Trophoblast cell (in vitro differentiated cells and primary cell): ENCODE measurements at regions not wholly inside any gene's neighbourhood (a gene's known extent, or its start where the extent isn't known, plus 50 kb on each side); places are given as distances from the start of the nearest gene placed in this dataset.

Source experiments
- DNase-seq, 2 donors: peaks; one replicate each; pipeline ENCODE4 v3.0.0-alpha.2; 2016
- H2AFZ ChIP-seq: 2 replicates; pipeline ENCODE4 v1.6.1; 2013; ENCODE audit warnings: low read length, moderate library complexity, mild to moderate bottlenecking; ENCODE audit not compliant: insufficient read depth, poor library complexity
- H2AK5ac ChIP-seq: 2 replicates; pipeline ENCODE4 v1.6.1; 2013; ENCODE audit warnings: mild to moderate bottlenecking, low read length
- H2BK120ac ChIP-seq: 2 replicates; pipeline ENCODE4 v1.6.1; 2013; ENCODE audit warnings: low read length, mild to moderate bottlenecking, moderate library complexity; ENCODE audit not compliant: insufficient read depth, poor library complexity
- H2BK12ac ChIP-seq: 2 replicates; pipeline ENCODE4 v1.6.1; 2013; ENCODE audit warnings: mild to moderate bottlenecking, low read length, moderate library complexity
- H2BK5ac ChIP-seq: 2 replicates; pipeline ENCODE4 v1.6.1; 2013; ENCODE audit warnings: low read length, low read depth, moderate library complexity, mild to moderate bottlenecking; ENCODE audit not compliant: poor library complexity
- H3K14ac ChIP-seq: 2 replicates; pipeline ENCODE4 v1.6.1; 2013; ENCODE audit warnings: mild to moderate bottlenecking, low read length
- H3K18ac ChIP-seq: 2 replicates; pipeline ENCODE4 v1.6.1; 2013; ENCODE audit warnings: mild to moderate bottlenecking, low read length
- H3K23ac ChIP-seq: 2 replicates; pipeline ENCODE4 v1.6.1; 2013; ENCODE audit warnings: low read length
- H3K27ac ChIP-seq: 2 replicates; pipeline ENCODE4 v1.5.1; 2013; ENCODE audit warnings: low read depth, mild to moderate bottlenecking, inconsistent platforms, low read length, moderate library complexity
- H3K27me3 ChIP-seq: 2 replicates; pipeline ENCODE4 v1.6.1; 2013; ENCODE audit warnings: inconsistent platforms, mild to moderate bottlenecking, low read length, moderate library complexity; ENCODE audit not compliant: insufficient read depth
- H3K36me3 ChIP-seq, 2 experiments: 1 replicate in 1 of 2; 2 replicates in 1 of 2; pipeline ENCODE4 v1.6.1; 2013; ENCODE audit warnings: low read length in 2 of 2, mild to moderate bottlenecking in 2 of 2, moderate library complexity in 1 of 2; ENCODE audit not compliant: insufficient read depth in 2 of 2, control insufficient read depth in 1 of 2
- H3K4ac ChIP-seq: 2 replicates; pipeline ENCODE4 v1.6.1; 2013; ENCODE audit warnings: low read depth, mild to moderate bottlenecking, low read length, moderate library complexity
- H3K4me1 ChIP-seq, 2 experiments: 1 replicate in 1 of 2; 2 replicates in 1 of 2; pipeline ENCODE4 v1.6.1; 2013; ENCODE audit warnings: low read length in 2 of 2, mild to moderate bottlenecking in 2 of 2, moderate library complexity in 1 of 2; ENCODE audit not compliant: insufficient read depth in 2 of 2, control insufficient read depth in 1 of 2
- H3K4me2 ChIP-seq: 2 replicates; pipeline ENCODE4 v1.6.1; 2013; ENCODE audit warnings: inconsistent platforms, mild to moderate bottlenecking, low read length, moderate library complexity
- H3K4me3 ChIP-seq: 2 replicates; pipeline ENCODE4 v1.5.1; 2013; ENCODE audit warnings: mild to moderate bottlenecking, low read depth, low read length, inconsistent platforms
- H3K79me1 ChIP-seq: one replicate; pipeline ENCODE4 v1.6.1; 2013; ENCODE audit warnings: low read length
- H3K79me2 ChIP-seq: 2 replicates; pipeline ENCODE4 v1.6.1; 2013; ENCODE audit warnings: low read length, mild to moderate bottlenecking; ENCODE audit not compliant: control insufficient read depth, insufficient read depth, poor library complexity
- H3K9ac ChIP-seq: 2 replicates; pipeline ENCODE4 v1.6.1; 2013; ENCODE audit warnings: mild to moderate bottlenecking, low read length
- H3K9me3 ChIP-seq: 2 replicates; pipeline ENCODE4 v1.6.1; 2013; ENCODE audit warnings: low read depth, mild to moderate bottlenecking, control low read depth, inconsistent platforms, low read length; ENCODE audit not compliant: insufficient read depth
- H4K12ac ChIP-seq: 2 replicates; pipeline ENCODE4 v1.6.1; 2013; ENCODE audit warnings: low read depth, mild to moderate bottlenecking, low read length, moderate library complexity
- H4K8ac ChIP-seq: 2 replicates; pipeline ENCODE4 v1.6.1; 2013; ENCODE audit warnings: low read depth, mild to moderate bottlenecking, low read length, moderate library complexity
- H4K91ac ChIP-seq: one replicate; pipeline ENCODE4 v1.6.1; 2013; ENCODE audit warnings: low read depth, mild to moderate bottlenecking, low read length, moderate library complexity
- WGBS: extraction: QIAGEN DNeasy Blood & Tissue Kit; methylation state at CpG from one replicate; pipeline ENCODE4 v1.1.7; 2013; ENCODE audit warnings: missing lambda C conversion rate; ENCODE audit not compliant: insufficient read length, insufficient coverage; ENCODE audit errors: extremely low coverage; 5-methylcytosine and 5-hydroxymethylcytosine counted together

DNA sequence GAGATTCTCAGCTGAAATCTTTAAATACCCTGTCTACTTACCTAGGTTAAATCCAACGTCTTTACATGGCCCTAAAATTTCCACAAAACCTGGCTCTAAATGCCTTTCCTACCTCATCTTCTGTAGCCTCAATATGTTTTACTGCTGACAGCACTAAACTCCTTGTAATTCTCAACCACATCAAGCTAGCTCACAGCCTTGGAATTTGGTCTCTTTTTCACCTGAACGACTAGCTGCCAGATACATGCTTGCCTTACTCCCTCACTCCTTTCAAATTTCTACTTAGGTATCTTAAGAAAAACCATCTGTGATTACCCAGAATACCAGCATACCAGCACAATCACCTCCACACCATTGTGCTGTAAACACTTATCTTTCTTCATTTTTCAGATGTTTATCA lies 635.6 kb upstream of the PCDH10 start:
- Histone ChIP-seq H3K9ac (no peak overlapping the region), H3K4me2 (no peak overlapping the region), H2AFZ (no peak overlapping the region), H3K23ac (no peak overlapping the region), H3K79me2 (no peaks in the 10 kb centered on the region), H4K12ac (no peak overlapping the region), H3K9me3 (no peaks in the 10 kb centered on the region), H4K91ac (no peak overlapping the region), H2BK12ac (no peak overlapping the region), H3K36me3 (no peaks in the 10 kb centered on the region), H3K27me3 (no peaks in the 10 kb centered on the region), H2BK5ac (no peak overlapping the region), H3K4ac (no peak overlapping the region), H4K8ac (no peak overlapping the region), H3K4me3 (no peak overlapping the region), H3K18ac (no peak overlapping the region), H3K79me1 (no peaks in the 10 kb centered on the region), H3K4me1 (peaks cover 0 to 2% of the 10 kb centered on the region in 2 experiments), H2AK5ac (no peak overlapping the region), H2BK120ac (no peak overlapping the region), H3K27ac (no peak overlapping the region), H3K14ac (no peak overlapping the region)
- WGBS: no CpG with 5 or more reads among the region's 2 CpGs
- DNase-seq: peak; percentile 54 to 67

DNA sequence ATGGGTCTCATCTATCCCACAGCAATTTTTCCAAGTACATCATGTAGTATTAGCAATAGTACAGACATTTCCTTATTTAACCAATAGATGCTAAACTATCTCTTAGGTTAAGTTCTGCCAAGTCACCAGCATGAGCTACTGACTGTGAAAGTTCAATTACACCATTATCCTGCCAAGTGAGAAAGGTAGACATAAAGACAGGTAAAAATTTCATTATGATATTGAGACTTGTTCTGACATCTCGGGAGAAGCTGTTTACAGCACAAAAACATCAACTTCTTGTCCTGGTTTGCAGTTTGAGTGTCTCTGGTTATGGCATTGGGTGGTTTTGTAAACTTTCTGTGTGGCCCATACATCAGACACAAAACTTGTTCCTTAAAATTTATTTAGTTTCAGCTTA lies 622.4 kb upstream of the PCDH10 start:
- no peak overlapping the region for H3K4ac ChIP-seq
- no peaks in the 10 kb centered on the region for H3K79me2 ChIP-seq
- H2BK5ac ChIP-seq: no peak overlapping the region
- WGBS: no CpG with 5 or more reads among the region's 1 CpG
- no peak overlapping the region for H3K18ac ChIP-seq
- no peaks in the 10 kb centered on the region for H3K79me1 ChIP-seq
- no peaks in the 10 kb centered on the region for H3K36me3 ChIP-seq
- no peak overlapping the region for H4K12ac ChIP-seq
- no peaks in the 10 kb centered on the region for H3K27me3 ChIP-seq
- H4K91ac ChIP-seq: no peak overlapping the region
- H3K4me2 ChIP-seq: no peak overlapping the region
- H2AK5ac ChIP-seq: no peak overlapping the region
- H3K9ac ChIP-seq: no peak overlapping the region
- no peak overlapping the region for H2BK12ac ChIP-seq
- no peak overlapping the region for H3K27ac ChIP-seq
- H2BK120ac ChIP-seq: no peak overlapping the region
- no peak for DNase-seq
- no peaks in the 10 kb centered on the region for H3K9me3 ChIP-seq
- H2AFZ ChIP-seq: no peak overlapping the region
- H3K4me3 ChIP-seq: no peak overlapping the region
- no peak overlapping the region for H3K23ac ChIP-seq
- no peak overlapping the region for H4K8ac ChIP-seq
- H3K4me1 ChIP-seq: no peaks in the 10 kb centered on the region
- H3K14ac ChIP-seq: no peak overlapping the region

DNA sequence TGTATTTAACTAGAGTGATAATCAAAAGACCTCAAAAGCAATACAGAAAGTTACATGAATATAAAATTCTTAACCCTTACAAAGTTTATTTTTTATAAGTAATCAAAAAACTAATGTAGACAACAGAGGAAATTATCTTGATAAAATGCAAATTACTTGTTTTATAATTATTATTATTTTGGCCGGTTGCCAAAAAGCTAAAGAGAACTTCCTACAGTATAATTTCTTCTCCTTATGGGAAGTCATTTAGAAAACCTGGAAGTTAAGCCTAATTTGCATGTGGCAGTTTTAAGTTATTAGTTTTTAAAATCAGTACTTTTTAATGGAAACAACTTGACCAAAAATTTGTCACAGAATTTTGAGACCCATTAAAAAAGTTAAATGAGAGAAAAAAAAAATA lies 621.3 kb upstream of the PCDH10 start:
- no CpG with 5 or more reads among the region's 1 CpG for WGBS
- no peak overlapping the region for H2AFZ ChIP-seq

DNA sequence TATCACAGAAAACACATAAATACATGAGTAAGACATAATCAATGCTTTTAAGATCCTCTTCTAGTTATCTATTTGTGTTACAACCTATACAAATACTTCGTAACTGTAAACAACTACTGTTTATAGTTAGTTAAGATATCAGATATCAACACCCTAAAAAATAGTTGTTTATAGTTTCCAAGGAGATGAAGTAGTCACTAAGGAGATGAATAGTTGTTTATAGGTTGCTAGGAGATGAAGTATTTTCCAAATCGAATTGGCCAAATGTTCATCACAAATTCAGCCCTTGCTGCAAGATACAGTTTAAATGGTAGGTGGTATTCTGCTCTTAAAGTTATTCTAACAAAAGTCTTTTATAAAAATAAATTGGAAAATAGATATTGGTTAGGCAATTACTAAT lies 618.2 kb upstream of the PCDH10 start:
- Histone ChIP-seq H4K12ac (no peak overlapping the region), H3K36me3 (no peaks in the 10 kb centered on the region), H3K18ac (no peak overlapping the region), H2BK12ac (no peak overlapping the region), H3K9ac (no peak overlapping the region), H3K79me1 (no peaks in the 10 kb centered on the region), H3K9me3 (no peaks in the 10 kb centered on the region), H2BK120ac (no peak overlapping the region), H3K4me3 (no peak overlapping the region), H3K27me3 (no peaks in the 10 kb centered on the region), H3K14ac (no peak overlapping the region), H2AFZ (no peak overlapping the region), H2BK5ac (no peak overlapping the region), H3K79me2 (no peaks in the 10 kb centered on the region), H2AK5ac (no peak overlapping the region), H3K4ac (no peak overlapping the region), H3K4me1 (no peaks in the 10 kb centered on the region), H3K4me2 (no peak overlapping the region), H3K27ac (no peak overlapping the region), H4K91ac (no peak overlapping the region), H4K8ac (no peak overlapping the region), H3K23ac (no peak overlapping the region)
- no CpG with 5 or more reads among the region's 2 CpGs for WGBS
- DNase-seq: no peak

More for the DNA sequence above, 621.3 kb upstream of the PCDH10 start:
- Histone ChIP-seq H2BK120ac (no peak overlapping the region), H3K4me2 (no peak overlapping the region), H2AK5ac (no peak overlapping the region), H3K4me3 (no peak overlapping the region), H3K36me3 (no peaks in the 10 kb centered on the region), H3K4ac (no peak overlapping the region), H3K79me1 (no peaks in the 10 kb centered on the region), H2BK5ac (no peak overlapping the region), H3K79me2 (no peaks in the 10 kb centered on the region), H3K4me1 (no peaks in the 10 kb centered on the region), H3K14ac (no peak overlapping the region), H3K27ac (no peak overlapping the region), H4K12ac (no peak overlapping the region), H4K91ac (no peak overlapping the region), H2BK12ac (no peak overlapping the region), H3K9me3 (no peaks in the 10 kb centered on the region), H3K23ac (no peak overlapping the region), H4K8ac (no peak overlapping the region), H3K18ac (no peak overlapping the region), H3K27me3 (no peaks in the 10 kb centered on the region), H3K9ac (no peak overlapping the region)
- DNase-seq: no peak
